A549 (cell line): ENCODE measurements at regions not wholly inside any gene's neighbourhood (a gene's known extent, or its start where the extent isn't known, plus 50 kb on each side); places are given as distances from the start of the nearest gene placed in this dataset.

Source experiments
- ATAC-seq, 2 experiments: fragments of 200-7000 bp in 1 of 2; fragments of >200 bp in 1 of 2; cut with Nextera tagmentation in 1 of 2; cut with Tn5 transposase in 1 of 2; 3 replicates each; pipeline versions ENCODE4 v1.8.0 to v1.9.1; 2018 to 2020; ENCODE audit warnings: mild to moderate bottlenecking in 1 of 2, moderate library complexity in 1 of 2
- CTCF ChIA-PET: fragments of 300-600 bp; sonication (Branson Sonifier 250); formaldehyde crosslinking; extraction: SDS; loops from one replicate; lab custom pipeline; 2021; ENCODE audit warnings: antibody characterized with exemption, inconsistent platforms; lab: Yijun Ruan, JAX
- POLR2A ChIA-PET: fragments of 350-600 bp; formaldehyde crosslinking; extraction: SDS; loops from one replicate; lab custom pipeline; 2021; ENCODE audit warnings: antibody characterized with exemption, inconsistent platforms; lab: Yijun Ruan, JAX
- DNase-seq, 2 experiments: peaks; one replicate each; pipeline versions ENCODE4 v3.0.0 to v3.0.0-alpha.2; 2011 to 2016; ENCODE audit warnings: low read depth in 1 of 2, low spot score in 1 of 2
- FAIRE-seq: peaks from 2 replicates; lab custom pipeline; 2011; peaks lifted over from hg19 to GRCh38; lab: Jason Lieb, UNC
- H3K27ac ChIP-seq, 2 experiments: fragments of >200 bp; sonication (Bioruptor Twin); formaldehyde crosslinking; 3 replicates each; pipeline ENCODE4 v1.5.1; 2016 to 2017
- H3K4me1 ChIP-seq: fragments of >200 bp; sonication (Bioruptor Twin); formaldehyde crosslinking; 3 replicates; pipeline ENCODE4 v1.6.1; 2016
- H3K4me2 ChIP-seq: fragments of >200 bp; sonication (Bioruptor Twin); formaldehyde crosslinking; 3 replicates; pipeline ENCODE4 v1.6.1; 2016
- H3K4me3 ChIP-seq: fragments of >200 bp; sonication (Bioruptor Twin); formaldehyde crosslinking; 3 replicates; pipeline ENCODE4 v1.5.1; 2016
- H3K9me3 ChIP-seq: fragments of >200 bp; sonication (Bioruptor Twin); formaldehyde crosslinking; 3 replicates; pipeline ENCODE4 v1.6.1; 2016
- BHLHE40 ChIP-seq: IDR thresholded peaks from 2 replicates; pipeline ENCODE4 v1.6.1; 2012; ENCODE audit warnings: low read depth, low read length, inconsistent platforms
- CBX2 ChIP-seq: fragments of 200-600 bp; sonication (generic); IDR thresholded peaks from 2 replicates; pipeline ENCODE4 v1.6.1; 2016; ENCODE audit warnings: low read depth, mild to moderate bottlenecking, borderline replicate concordance
- CEBPB ChIP-seq, 2 experiments: fragments of >200 bp in 1 of 2; sonication (Bioruptor Twin) in 1 of 2; formaldehyde crosslinking in 1 of 2; IDR thresholded peaks; 2 replicates each; pipeline ENCODE4 v1.6.1; 2012 to 2016
- CHD4 ChIP-seq: fragments of 200-600 bp; sonication (generic); IDR thresholded peaks from 2 replicates; pipeline ENCODE4 v1.6.1; 2016; ENCODE audit warnings: antibody characterized with exemption, mild to moderate bottlenecking, borderline replicate concordance
- EHMT2 ChIP-seq: fragments of 200-600 bp; sonication (generic); IDR thresholded peaks from 2 replicates; pipeline ENCODE4 v1.6.1; 2016; ENCODE audit warnings: antibody characterized with exemption, low read depth, mild to moderate bottlenecking, moderate library complexity
- EP300 ChIP-seq, 2 experiments: fragments of >200 bp; sonication (Bioruptor Twin); formaldehyde crosslinking; IDR thresholded peaks; 2 replicates in 1 of 2; 3 replicates in 1 of 2; pipeline ENCODE4 v1.6.1; 2016 to 2017
- GATA3 ChIP-seq: IDR thresholded peaks from 2 replicates; pipeline ENCODE4 v1.6.1; 2012; ENCODE audit warnings: borderline replicate concordance
- HDAC2 ChIP-seq: fragments of 200-600 bp; sonication (generic); IDR thresholded peaks from 2 replicates; pipeline ENCODE4 v1.6.1; 2016
- HES2 ChIP-seq: fragments of >200 bp; sonication (Bioruptor Twin); formaldehyde crosslinking; IDR thresholded peaks from 2 replicates; pipeline ENCODE4 v1.6.1; 2016
- JUN ChIP-seq, 2 experiments: fragments of >200 bp; sonication (Bioruptor Twin); formaldehyde crosslinking; IDR thresholded peaks; 2 replicates in 1 of 2; 3 replicates in 1 of 2; pipeline ENCODE4 v1.6.1; 2016 to 2017
- MAFK ChIP-seq: fragments of 450-650 bp; IDR thresholded peaks from 2 replicates; pipeline ENCODE4 v1.6.1; 2014; ENCODE audit not compliant: partially characterized antibody
- MAZ ChIP-seq: fragments of 150-350 bp; IDR thresholded peaks from 2 replicates; pipeline ENCODE4 v1.6.1; 2014; ENCODE audit warnings: antibody characterized with exemption, low read depth, low read length, borderline replicate concordance
- MYC ChIP-seq: IDR thresholded peaks from 2 replicates; pipeline ENCODE4 v1.6.1; 2012; ENCODE audit warnings: mild to moderate bottlenecking, inconsistent platforms, low read length, improper control_type of control experiment, borderline replicate concordance
- NFE2L2 ChIP-seq: fragments of 150-350 bp; conservative IDR thresholded peaks from 2 replicates; pipeline ENCODE4 v1.6.1; 2014; ENCODE audit warnings: low read length
- NPAS2 ChIP-seq: fragments of 250-450 bp; sonication (Bioruptor Pico); IDR thresholded peaks from 2 replicates; pipeline ENCODE4 v1.8.0; 2022; ENCODE audit warnings: mild to moderate bottlenecking, moderate library complexity, borderline replicate concordance
- POLR2A ChIP-seq: IDR thresholded peaks from 2 replicates; pipeline ENCODE4 v1.6.1; 2012; ENCODE audit warnings: mild to moderate bottlenecking, low read length
- POLR2AphosphoS2 ChIP-seq: conservative IDR thresholded peaks from 2 replicates; pipeline ENCODE4 v1.6.1; 2012; ENCODE audit warnings: low read length, improper control_type of control experiment, inconsistent platforms
- RAD21 ChIP-seq, 2 experiments: fragments of >200 bp in 1 of 2; sonication (Bioruptor Twin) in 1 of 2; formaldehyde crosslinking in 1 of 2; IDR thresholded peaks in 1 of 2; conservative IDR thresholded peaks in 1 of 2; 2 replicates in 1 of 2; 3 replicates in 1 of 2; pipeline ENCODE4 v1.6.1; 2012 to 2018; ENCODE audit warnings: inconsistent platforms in 1 of 2
- SMC3 ChIP-seq: fragments of >200 bp; sonication (Bioruptor Twin); formaldehyde crosslinking; IDR thresholded peaks from 3 replicates; pipeline ENCODE4 v1.6.1; 2018; ENCODE audit warnings: inconsistent platforms
- TFCP2L1 ChIP-seq: fragments of 250-450 bp; sonication (Bioruptor Pico); IDR thresholded peaks from 2 replicates; pipeline ENCODE4 v1.5.0; 2021; ENCODE audit warnings: mild to moderate bottlenecking
- ZNF302 ChIP-seq: fragments of 250-450 bp; sonication (Bioruptor Pico); IDR thresholded peaks from 2 replicates; pipeline ENCODE4 v1.9.0; 2021; ENCODE audit warnings: inconsistent platforms, mild to moderate bottlenecking, moderate library complexity
- ZSCAN20 ChIP-seq: fragments of 250-450 bp; sonication (Bioruptor Pico); IDR thresholded peaks from 2 replicates; pipeline ENCODE4 v1.8.0; 2022; ENCODE audit warnings: mild to moderate bottlenecking, moderate library complexity
- WGBS: methylation state at CpG from one replicate; pipeline ENCODE4 v1.1.6; 2017; ENCODE audit errors: missing lambda C conversion rate; 5-methylcytosine and 5-hydroxymethylcytosine counted together
- TF ChIP-seq, protein P1 (sequence below): fragments of 450-650 bp; IDR thresholded peaks from 2 replicates; pipeline ENCODE4 v1.6.1; 2014; ENCODE audit warnings: antibody characterized with exemption
- TF ChIP-seq, protein P2 (sequence below): fragments of >200 bp; sonication (Bioruptor Twin); formaldehyde crosslinking; IDR thresholded peaks from 3 replicates; pipeline ENCODE4 v1.6.1; 2016
- TF ChIP-seq, protein P3 (sequence below): fragments of 200-600 bp; sonication (generic); IDR thresholded peaks from 2 replicates; pipeline ENCODE4 v1.6.1; 2016; ENCODE audit warnings: antibody characterized with exemption, mild to moderate bottlenecking, moderate library complexity

DNA sequence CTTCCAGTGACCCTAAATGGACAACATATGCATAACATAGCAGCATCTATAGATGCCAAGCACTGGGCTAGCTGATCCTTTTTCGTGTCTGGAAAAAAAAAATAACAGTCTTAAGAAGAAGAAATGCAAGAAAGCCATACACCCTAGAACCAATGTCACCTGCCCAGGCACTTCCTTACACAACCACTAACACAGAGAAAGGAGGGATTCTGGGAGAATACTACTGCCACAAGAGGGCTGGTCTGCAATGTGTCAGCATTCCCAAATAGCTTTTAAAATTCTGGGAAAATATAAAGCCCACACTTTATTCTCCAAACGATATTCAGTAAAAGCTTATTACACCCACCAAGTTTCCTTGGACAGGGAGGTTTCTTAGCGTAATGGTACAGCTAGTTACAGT lies 271.2 kb downstream of the TBL1XR1 start:
- ATAC-seq, result no peak

GRCh38 chr3:176920766-176921160 lies 276.5 kb downstream of the TBL1XR1 start:
- no peak overlapping the region for H3K27ac ChIP-seq
- no peaks in the 10 kb centered on the region for H3K4me1 ChIP-seq
- no peak overlapping the region for H3K4me2 ChIP-seq
- FAIRE-seq, result no peak
- WGBS, result 55% methylated on average over 5 of the region's 5 CpGs
- no peaks in the 10 kb centered on the region; the same call in 2 of the 3 replicates for H3K9me3 ChIP-seq
- DNase-seq, result no peak
- no peak for TF ChIP-seq EHMT2
- TF ChIP-seq TFCP2L1 (CRISPR knock-in tag), result no peak
- TF ChIP-seq CHD4, result no peak
- no peak for TF ChIP-seq POLR2AphosphoS2
- no peak for TF ChIP-seq POLR2A
- TF ChIP-seq MAZ, result no peak
- TF ChIP-seq GATA3, result no peak
- TF ChIP-seq EP300 (IDR thresholded peaks at IDR 0.05), result no peak
- ChIA-PET POLR2A (no interaction called here), CTCF (interaction anchor here (1.0 kb wide), 1 partner anchor 107 kb away, joined by 3 read pairs; no protein-coding TSS in a partner anchor)
- ATAC-seq, result no peak
- H3K4me3 ChIP-seq, result no peak overlapping the region

More for the DNA sequence above, 271.2 kb downstream of the TBL1XR1 start:
- ChIA-PET POLR2A (no interaction called here), CTCF (no interaction called here)
- 27% methylated on average over 3 of the region's 3 CpGs for WGBS
- FAIRE-seq (no peak), DNase-seq (no peak)
- Histone ChIP-seq H3K27ac (no peak overlapping the region), H3K9me3 (no peaks in the 10 kb centered on the region; the same call in 2 of the 3 replicates), H3K4me1 (no peaks in the 10 kb centered on the region), H3K4me2 (no peak overlapping the region), H3K4me3 (no peak overlapping the region)
- TF ChIP-seq ZNF302 (no peak), ZSCAN20 (CRISPR knock-in tag) (no peak), EP300 (IDR thresholded peaks at IDR 0.05) (no peak), SMC3 (no peak), CBX2 (no peak), NPAS2 (CRISPR knock-in tag) (no peak), MYC (no peak), JUN (IDR thresholded peaks at IDR 0.05) (no peak), HDAC2 (no peak), MAFK (no peak), CEBPB (IDR thresholded peaks at IDR 0.05) (no peak), BHLHE40 (no peak), NFE2L2 (no peak)
- TF ChIP-seq, protein P1, sequence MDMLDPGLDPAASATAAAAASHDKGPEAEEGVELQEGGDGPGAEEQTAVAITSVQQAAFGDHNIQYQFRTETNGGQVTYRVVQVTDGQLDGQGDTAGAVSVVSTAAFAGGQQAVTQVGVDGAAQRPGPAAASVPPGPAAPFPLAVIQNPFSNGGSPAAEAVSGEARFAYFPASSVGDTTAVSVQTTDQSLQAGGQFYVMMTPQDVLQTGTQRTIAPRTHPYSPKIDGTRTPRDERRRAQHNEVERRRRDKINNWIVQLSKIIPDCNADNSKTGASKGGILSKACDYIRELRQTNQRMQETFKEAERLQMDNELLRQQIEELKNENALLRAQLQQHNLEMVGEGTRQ, result no peak
- TF ChIP-seq, protein P2, sequence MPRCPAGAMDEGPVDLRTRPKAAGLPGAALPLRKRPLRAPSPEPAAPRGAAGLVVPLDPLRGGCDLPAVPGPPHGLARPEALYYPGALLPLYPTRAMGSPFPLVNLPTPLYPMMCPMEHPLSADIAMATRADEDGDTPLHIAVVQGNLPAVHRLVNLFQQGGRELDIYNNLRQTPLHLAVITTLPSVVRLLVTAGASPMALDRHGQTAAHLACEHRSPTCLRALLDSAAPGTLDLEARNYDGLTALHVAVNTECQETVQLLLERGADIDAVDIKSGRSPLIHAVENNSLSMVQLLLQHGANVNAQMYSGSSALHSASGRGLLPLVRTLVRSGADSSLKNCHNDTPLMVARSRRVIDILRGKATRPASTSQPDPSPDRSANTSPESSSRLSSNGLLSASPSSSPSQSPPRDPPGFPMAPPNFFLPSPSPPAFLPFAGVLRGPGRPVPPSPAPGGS, result no peak

DNA sequence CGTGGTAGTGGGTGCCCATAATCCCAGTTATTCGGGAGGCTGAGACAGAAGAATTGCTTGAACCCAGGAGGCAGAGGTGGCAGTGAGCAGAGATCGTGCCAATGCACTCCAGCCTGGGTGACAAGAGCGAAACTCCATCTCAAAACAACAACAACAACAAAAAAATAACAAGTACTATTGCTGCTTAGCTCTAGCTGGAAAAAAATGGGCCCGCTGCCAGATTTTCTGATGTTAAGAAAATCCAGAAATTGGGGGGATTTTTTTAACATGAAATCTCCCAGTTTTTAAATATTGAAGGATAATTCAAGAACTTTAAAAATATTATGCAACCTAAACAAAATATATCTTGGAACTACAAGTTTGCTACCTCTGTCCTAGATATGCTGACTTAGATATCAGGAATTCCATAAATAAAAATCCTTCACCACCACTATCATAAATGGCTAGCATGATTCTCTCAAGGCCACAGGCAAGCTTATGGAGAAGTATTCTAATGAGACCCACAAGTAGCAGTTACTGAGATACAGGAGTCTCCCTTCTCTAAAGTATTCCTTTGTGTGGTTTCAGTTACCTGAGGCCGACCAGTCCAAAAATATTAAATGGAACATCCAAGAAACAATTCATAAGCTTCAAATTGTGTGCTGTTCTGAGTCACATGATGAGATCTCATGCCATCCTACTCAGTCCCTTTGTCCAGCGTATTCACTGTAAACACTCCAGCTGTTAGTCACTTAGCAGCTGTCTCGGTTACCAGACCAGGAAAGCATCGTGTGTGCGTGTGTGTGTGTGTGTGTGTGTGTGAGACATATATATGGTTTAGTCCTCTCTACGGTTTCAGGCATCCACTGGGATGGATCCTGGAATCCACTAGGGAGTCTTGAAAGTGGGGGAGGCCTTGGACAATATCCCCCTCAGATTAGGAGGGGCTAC lies 277.2 kb downstream of the TBL1XR1 start:
- Histone ChIP-seq H3K4me3 (no peak overlapping the region), H3K27ac (no peak overlapping the region), H3K4me2 (no peak overlapping the region), H3K4me1 (no peaks in the 10 kb centered on the region), H3K9me3 (no peaks in the 10 kb centered on the region; the same call in 2 of the 3 replicates)
- FAIRE-seq (no peak), ATAC-seq (no peak), DNase-seq (peak in 1 of 2 experiments; percentile 7)
- TF ChIP-seq, protein P1, result no peak
- TF ChIP-seq POLR2A (no peak), RAD21 (conservative IDR thresholded peaks at IDR 0.05 in 1 of 2, IDR thresholded peaks at IDR 0.05 in 1 of 2) (no peak), HES2 (no peak)
- TF ChIP-seq, protein P3, sequence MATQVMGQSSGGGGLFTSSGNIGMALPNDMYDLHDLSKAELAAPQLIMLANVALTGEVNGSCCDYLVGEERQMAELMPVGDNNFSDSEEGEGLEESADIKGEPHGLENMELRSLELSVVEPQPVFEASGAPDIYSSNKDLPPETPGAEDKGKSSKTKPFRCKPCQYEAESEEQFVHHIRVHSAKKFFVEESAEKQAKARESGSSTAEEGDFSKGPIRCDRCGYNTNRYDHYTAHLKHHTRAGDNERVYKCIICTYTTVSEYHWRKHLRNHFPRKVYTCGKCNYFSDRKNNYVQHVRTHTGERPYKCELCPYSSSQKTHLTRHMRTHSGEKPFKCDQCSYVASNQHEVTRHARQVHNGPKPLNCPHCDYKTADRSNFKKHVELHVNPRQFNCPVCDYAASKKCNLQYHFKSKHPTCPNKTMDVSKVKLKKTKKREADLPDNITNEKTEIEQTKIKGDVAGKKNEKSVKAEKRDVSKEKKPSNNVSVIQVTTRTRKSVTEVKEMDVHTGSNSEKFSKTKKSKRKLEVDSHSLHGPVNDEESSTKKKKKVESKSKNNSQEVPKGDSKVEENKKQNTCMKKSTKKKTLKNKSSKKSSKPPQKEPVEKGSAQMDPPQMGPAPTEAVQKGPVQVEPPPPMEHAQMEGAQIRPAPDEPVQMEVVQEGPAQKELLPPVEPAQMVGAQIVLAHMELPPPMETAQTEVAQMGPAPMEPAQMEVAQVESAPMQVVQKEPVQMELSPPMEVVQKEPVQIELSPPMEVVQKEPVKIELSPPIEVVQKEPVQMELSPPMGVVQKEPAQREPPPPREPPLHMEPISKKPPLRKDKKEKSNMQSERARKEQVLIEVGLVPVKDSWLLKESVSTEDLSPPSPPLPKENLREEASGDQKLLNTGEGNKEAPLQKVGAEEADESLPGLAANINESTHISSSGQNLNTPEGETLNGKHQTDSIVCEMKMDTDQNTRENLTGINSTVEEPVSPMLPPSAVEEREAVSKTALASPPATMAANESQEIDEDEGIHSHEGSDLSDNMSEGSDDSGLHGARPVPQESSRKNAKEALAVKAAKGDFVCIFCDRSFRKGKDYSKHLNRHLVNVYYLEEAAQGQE, result no peak
- POLR2A ChIA-PET, result no interaction called here
- 72% methylated on average over 10 of the region's 11 CpGs for WGBS
- CTCF ChIA-PET, result interaction anchor here (1.0 kb wide), 1 partner anchor 106 kb away, joined by 3 read pairs; no protein-coding TSS in a partner anchor
